ENCODE measurements at regions not wholly inside any gene's neighbourhood (a gene's known extent, or its start where the extent isn't known, plus 50 kb on each side); places are given as distances from the start of the nearest gene placed in this dataset.

DNA sequence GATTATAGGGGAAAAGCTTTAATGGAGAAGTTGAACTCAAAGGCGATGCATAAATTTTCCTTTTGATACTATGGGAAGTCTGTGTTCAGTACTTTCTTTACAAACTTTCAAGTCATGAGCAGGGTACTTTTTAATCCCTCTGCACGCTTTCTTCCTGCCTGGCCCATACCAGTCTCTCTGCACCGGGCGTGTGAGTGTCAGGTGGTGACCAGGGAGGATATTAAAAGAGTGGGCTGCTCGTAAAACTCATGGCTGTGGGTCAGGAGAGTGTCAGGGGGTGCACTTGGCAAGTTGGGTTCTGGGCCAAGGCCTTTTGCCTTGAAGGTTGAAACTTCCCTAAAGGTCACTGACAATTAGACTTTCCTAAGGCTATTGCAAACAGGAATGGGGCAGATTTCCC, 367.8 kb downstream of the GPD2 start:
- Mint-ChIP-seq H3K27ac (no peak overlapping the region), H3K27me3 (ENCODE audit: low read depth) (no peaks in the 10 kb centered on the region; the same call in 1 of the 2 replicates), H3K4me3 (no peak overlapping the region), H3K36me3 (peaks cover 8% of the 10 kb centered on the region), H3K9me3 (peaks cover 14% of the 10 kb centered on the region), H3K4me1 (peaks cover 44% of the 10 kb centered on the region)
- DNase-seq (ENCODE audit: low spot score): no peak
- ChIA-PET CTCF (no interaction called here), POLR2A (no interaction called here)
- ATAC-seq: no peak
- TF ChIP-seq, protein P1, sequence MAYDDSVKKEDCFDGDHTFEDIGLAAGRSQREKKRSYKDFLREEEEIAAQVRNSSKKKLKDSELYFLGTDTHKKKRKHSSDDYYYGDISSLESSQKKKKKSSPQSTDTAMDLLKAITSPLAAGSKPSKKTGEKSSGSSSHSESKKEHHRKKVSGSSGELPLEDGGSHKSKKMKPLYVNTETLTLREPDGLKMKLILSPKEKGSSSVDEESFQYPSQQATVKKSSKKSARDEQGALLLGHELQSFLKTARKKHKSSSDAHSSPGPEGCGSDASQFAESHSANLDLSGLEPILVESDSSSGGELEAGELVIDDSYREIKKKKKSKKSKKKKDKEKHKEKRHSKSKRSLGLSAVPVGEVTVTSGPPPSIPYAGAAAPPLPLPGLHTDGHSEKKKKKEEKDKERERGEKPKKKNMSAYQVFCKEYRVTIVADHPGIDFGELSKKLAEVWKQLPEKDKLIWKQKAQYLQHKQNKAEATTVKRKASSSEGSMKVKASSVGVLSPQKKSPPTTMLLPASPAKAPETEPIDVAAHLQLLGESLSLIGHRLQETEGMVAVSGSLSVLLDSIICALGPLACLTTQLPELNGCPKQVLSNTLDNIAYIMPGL (CRISPR knock-in tag; IDR thresholded peaks at IDR 0.05): no peak
- TF ChIP-seq RORB (CRISPR knock-in tag; IDR thresholded peaks at IDR 0.05) (no peak), ELF4 (CRISPR knock-in tag; IDR thresholded peaks at IDR 0.05; ENCODE audit: low read depth) (no peak), PRRX2 (CRISPR knock-in tag; IDR thresholded peaks at IDR 0.05) (no peak), CBFB (CRISPR knock-in tag; IDR thresholded peaks at IDR 0.05; ENCODE audit: low read depth) (no peak), TEAD1 (CRISPR knock-in tag; IDR thresholded peaks at IDR 0.05) (no peak), NFE2L1 (CRISPR knock-in tag; IDR thresholded peaks at IDR 0.05) (no peak), SMAD3 (CRISPR knock-in tag; IDR thresholded peaks at IDR 0.05; ENCODE audit: borderline replicate concordance) (no peak), ZNF263 (CRISPR knock-in tag; IDR thresholded peaks at IDR 0.05; ENCODE audit: low read depth) (no peak), NFYB (CRISPR knock-in tag; conservative IDR thresholded peaks at IDR 0.05; ENCODE audit: low read depth) (no peak), FOXJ3 (CRISPR knock-in tag; IDR thresholded peaks at IDR 0.05; ENCODE audit: borderline replicate concordance) (no peak), JUN (CRISPR knock-in tag; IDR thresholded peaks at IDR 0.05) (no peak), ESRRA (CRISPR knock-in tag; IDR thresholded peaks at IDR 0.05; ENCODE audit: borderline replicate concordance) (no peak)
- TF ChIP-seq, protein P2, sequence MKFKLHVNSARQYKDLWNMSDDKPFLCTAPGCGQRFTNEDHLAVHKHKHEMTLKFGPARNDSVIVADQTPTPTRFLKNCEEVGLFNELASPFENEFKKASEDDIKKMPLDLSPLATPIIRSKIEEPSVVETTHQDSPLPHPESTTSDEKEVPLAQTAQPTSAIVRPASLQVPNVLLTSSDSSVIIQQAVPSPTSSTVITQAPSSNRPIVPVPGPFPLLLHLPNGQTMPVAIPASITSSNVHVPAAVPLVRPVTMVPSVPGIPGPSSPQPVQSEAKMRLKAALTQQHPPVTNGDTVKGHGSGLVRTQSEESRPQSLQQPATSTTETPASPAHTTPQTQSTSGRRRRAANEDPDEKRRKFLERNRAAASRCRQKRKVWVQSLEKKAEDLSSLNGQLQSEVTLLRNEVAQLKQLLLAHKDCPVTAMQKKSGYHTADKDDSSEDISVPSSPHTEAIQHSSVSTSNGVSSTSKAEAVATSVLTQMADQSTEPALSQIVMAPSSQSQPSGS (CRISPR knock-in tag; IDR thresholded peaks at IDR 0.05; ENCODE audit: borderline replicate concordance, low read depth): no peak
- TF ChIP-seq, protein P3, sequence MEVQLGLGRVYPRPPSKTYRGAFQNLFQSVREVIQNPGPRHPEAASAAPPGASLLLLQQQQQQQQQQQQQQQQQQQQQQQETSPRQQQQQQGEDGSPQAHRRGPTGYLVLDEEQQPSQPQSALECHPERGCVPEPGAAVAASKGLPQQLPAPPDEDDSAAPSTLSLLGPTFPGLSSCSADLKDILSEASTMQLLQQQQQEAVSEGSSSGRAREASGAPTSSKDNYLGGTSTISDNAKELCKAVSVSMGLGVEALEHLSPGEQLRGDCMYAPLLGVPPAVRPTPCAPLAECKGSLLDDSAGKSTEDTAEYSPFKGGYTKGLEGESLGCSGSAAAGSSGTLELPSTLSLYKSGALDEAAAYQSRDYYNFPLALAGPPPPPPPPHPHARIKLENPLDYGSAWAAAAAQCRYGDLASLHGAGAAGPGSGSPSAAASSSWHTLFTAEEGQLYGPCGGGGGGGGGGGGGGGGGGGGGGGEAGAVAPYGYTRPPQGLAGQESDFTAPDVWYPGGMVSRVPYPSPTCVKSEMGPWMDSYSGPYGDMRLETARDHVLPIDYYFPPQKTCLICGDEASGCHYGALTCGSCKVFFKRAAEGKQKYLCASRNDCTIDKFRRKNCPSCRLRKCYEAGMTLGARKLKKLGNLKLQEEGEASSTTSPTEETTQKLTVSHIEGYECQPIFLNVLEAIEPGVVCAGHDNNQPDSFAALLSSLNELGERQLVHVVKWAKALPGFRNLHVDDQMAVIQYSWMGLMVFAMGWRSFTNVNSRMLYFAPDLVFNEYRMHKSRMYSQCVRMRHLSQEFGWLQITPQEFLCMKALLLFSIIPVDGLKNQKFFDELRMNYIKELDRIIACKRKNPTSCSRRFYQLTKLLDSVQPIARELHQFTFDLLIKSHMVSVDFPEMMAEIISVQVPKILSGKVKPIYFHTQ (CRISPR knock-in tag; IDR thresholded peaks at IDR 0.05): no peak
- TF ChIP-seq, protein P4, sequence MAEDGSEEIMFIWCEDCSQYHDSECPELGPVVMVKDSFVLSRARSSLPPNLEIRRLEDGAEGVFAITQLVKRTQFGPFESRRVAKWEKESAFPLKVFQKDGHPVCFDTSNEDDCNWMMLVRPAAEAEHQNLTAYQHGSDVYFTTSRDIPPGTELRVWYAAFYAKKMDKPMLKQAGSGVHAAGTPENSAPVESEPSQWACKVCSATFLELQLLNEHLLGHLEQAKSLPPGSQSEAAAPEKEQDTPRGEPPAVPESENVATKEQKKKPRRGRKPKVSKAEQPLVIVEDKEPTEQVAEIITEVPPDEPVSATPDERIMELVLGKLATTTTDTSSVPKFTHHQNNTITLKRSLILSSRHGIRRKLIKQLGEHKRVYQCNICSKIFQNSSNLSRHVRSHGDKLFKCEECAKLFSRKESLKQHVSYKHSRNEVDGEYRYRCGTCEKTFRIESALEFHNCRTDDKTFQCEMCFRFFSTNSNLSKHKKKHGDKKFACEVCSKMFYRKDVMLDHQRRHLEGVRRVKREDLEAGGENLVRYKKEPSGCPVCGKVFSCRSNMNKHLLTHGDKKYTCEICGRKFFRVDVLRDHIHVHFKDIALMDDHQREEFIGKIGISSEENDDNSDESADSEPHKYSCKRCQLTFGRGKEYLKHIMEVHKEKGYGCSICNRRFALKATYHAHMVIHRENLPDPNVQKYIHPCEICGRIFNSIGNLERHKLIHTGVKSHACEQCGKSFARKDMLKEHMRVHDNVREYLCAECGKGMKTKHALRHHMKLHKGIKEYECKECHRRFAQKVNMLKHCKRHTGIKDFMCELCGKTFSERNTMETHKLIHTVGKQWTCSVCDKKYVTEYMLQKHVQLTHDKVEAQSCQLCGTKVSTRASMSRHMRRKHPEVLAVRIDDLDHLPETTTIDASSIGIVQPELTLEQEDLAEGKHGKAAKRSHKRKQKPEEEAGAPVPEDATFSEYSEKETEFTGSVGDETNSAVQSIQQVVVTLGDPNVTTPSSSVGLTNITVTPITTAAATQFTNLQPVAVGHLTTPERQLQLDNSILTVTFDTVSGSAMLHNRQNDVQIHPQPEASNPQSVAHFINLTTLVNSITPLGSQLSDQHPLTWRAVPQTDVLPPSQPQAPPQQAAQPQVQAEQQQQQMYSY (CRISPR knock-in tag; IDR thresholded peaks at IDR 0.05): no peak
- TF ChIP-seq, protein P5, sequence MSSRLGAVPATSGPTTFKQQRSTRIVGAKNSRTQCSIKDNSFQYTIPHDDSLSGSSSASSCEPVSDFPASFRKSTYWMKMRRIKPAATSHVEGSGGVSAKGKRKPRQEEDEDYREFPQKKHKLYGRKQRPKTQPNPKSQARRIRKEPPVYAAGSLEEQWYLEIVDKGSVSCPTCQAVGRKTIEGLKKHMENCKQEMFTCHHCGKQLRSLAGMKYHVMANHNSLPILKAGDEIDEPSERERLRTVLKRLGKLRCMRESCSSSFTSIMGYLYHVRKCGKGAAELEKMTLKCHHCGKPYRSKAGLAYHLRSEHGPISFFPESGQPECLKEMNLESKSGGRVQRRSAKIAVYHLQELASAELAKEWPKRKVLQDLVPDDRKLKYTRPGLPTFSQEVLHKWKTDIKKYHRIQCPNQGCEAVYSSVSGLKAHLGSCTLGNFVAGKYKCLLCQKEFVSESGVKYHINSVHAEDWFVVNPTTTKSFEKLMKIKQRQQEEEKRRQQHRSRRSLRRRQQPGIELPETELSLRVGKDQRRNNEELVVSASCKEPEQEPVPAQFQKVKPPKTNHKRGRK (CRISPR knock-in tag; IDR thresholded peaks at IDR 0.05; ENCODE audit: borderline replicate concordance): no peak
- TF ChIP-seq, protein P6, sequence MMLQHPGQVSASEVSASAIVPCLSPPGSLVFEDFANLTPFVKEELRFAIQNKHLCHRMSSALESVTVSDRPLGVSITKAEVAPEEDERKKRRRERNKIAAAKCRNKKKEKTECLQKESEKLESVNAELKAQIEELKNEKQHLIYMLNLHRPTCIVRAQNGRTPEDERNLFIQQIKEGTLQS (CRISPR knock-in tag; conservative IDR thresholded peaks at IDR 0.05): no peak
- TF ChIP-seq, protein P7, sequence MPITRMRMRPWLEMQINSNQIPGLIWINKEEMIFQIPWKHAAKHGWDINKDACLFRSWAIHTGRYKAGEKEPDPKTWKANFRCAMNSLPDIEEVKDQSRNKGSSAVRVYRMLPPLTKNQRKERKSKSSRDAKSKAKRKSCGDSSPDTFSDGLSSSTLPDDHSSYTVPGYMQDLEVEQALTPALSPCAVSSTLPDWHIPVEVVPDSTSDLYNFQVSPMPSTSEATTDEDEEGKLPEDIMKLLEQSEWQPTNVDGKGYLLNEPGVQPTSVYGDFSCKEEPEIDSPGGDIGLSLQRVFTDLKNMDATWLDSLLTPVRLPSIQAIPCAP (CRISPR knock-in tag; IDR thresholded peaks at IDR 0.05): no peak
- TF ChIP-seq, protein P8, sequence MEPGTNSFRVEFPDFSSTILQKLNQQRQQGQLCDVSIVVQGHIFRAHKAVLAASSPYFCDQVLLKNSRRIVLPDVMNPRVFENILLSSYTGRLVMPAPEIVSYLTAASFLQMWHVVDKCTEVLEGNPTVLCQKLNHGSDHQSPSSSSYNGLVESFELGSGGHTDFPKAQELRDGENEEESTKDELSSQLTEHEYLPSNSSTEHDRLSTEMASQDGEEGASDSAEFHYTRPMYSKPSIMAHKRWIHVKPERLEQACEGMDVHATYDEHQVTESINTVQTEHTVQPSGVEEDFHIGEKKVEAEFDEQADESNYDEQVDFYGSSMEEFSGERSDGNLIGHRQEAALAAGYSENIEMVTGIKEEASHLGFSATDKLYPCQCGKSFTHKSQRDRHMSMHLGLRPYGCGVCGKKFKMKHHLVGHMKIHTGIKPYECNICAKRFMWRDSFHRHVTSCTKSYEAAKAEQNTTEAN (CRISPR knock-in tag; IDR thresholded peaks at IDR 0.05): no peak
